ENCODE measurements at regions not wholly inside any gene's neighbourhood (a gene's known extent, or its start where the extent isn't known, plus 50 kb on each side); places are given as distances from the start of the nearest gene placed in this dataset.

- no peak overlapping the region for H3K27ac Mint-ChIP-seq
- peaks cover 40% of the 10 kb centered on the region for H3K27me3 Mint-ChIP-seq
These were observed 206.3 kb upstream of the FOXF1 start for GRCh38 chr16:86303787-86304678.

GRCh38 chr16:86304868-86305267 is 205.5 kb upstream of the FOXF1 start:
- DNase-seq: no peak
- H3K4me3 Mint-ChIP-seq: no peak overlapping the region
- H3K4me1 Mint-ChIP-seq: peaks cover 3% of the 10 kb centered on the region
- H3K27me3 Mint-ChIP-seq: peaks cover 34% of the 10 kb centered on the region
- no peaks in the 10 kb centered on the region for H3K36me3 Mint-ChIP-seq
- H3K27ac Mint-ChIP-seq: no peak overlapping the region
- H3K9me3 Mint-ChIP-seq: no peaks in the 10 kb centered on the region

More at GRCh38 chr16:86303787-86304678, 206.3 kb upstream of the FOXF1 start:
- no peak for DNase-seq
- H3K36me3 Mint-ChIP-seq: no peaks in the 10 kb centered on the region
- H3K4me1 Mint-ChIP-seq: peaks cover 3% of the 10 kb centered on the region
- no peak overlapping the region for H3K4me3 Mint-ChIP-seq
- H3K9me3 Mint-ChIP-seq: no peaks in the 10 kb centered on the region

- Mint-ChIP-seq H3K4me3 (no peak overlapping the region), H3K27me3 (peaks cover 29% of the 10 kb centered on the region), H3K9me3 (no peaks in the 10 kb centered on the region), H3K36me3 (no peaks in the 10 kb centered on the region), H3K27ac (no peak overlapping the region), H3K4me1 (peaks cover 3% of the 10 kb centered on the region)
- no peak for DNase-seq
These were observed 204.9 kb upstream of the FOXF1 start for GRCh38 chr16:86305440-86305839.

GRCh38 chr16:86306011-86306644 is 204.2 kb upstream of the FOXF1 start:
- peaks cover 24% of the 10 kb centered on the region for H3K27me3 Mint-ChIP-seq
- no peaks in the 10 kb centered on the region for H3K36me3 Mint-ChIP-seq
- no peak overlapping the region for H3K4me3 Mint-ChIP-seq
- H3K9me3 Mint-ChIP-seq: no peaks in the 10 kb centered on the region
- H3K4me1 Mint-ChIP-seq: peaks cover under 1% of the 10 kb centered on the region
- H3K27ac Mint-ChIP-seq: no peak overlapping the region
- no peak for DNase-seq

- DNase-seq: no peak
- Mint-ChIP-seq H3K4me3 (no peak overlapping the region), H3K27me3 (peaks cover 16% of the 10 kb centered on the region), H3K27ac (no peak overlapping the region), H3K4me1 (no peaks in the 10 kb centered on the region), H3K9me3 (no peaks in the 10 kb centered on the region), H3K36me3 (no peaks in the 10 kb centered on the region)
These were observed 203.4 kb upstream of the FOXF1 start for GRCh38 chr16:86306811-86307513.

GRCh38 chr16:86307514-86307903 is 202.8 kb upstream of the FOXF1 start:
- Mint-ChIP-seq H3K27me3 (peaks cover 16% of the 10 kb centered on the region), H3K4me1 (no peaks in the 10 kb centered on the region), H3K9me3 (no peaks in the 10 kb centered on the region), H3K27ac (no peak overlapping the region), H3K4me3 (no peak overlapping the region), H3K36me3 (no peaks in the 10 kb centered on the region)
- no peak for DNase-seq

- Mint-ChIP-seq H3K4me3 (no peak overlapping the region), H3K9me3 (no peaks in the 10 kb centered on the region), H3K36me3 (no peaks in the 10 kb centered on the region), H3K4me1 (no peaks in the 10 kb centered on the region), H3K27me3 (peaks cover 17% of the 10 kb centered on the region), H3K27ac (no peak overlapping the region)
- no peak for DNase-seq
These were observed 201.8 kb upstream of the FOXF1 start for GRCh38 chr16:86308514-86308913.

GRCh38 chr16:86313631-86314030 is 196.7 kb upstream of the FOXF1 start:
- Mint-ChIP-seq H3K27ac (no peak overlapping the region), H3K4me3 (no peak overlapping the region), H3K4me1 (no peaks in the 10 kb centered on the region), H3K36me3 (no peaks in the 10 kb centered on the region), H3K9me3 (no peaks in the 10 kb centered on the region), H3K27me3 (peaks cover 14% of the 10 kb centered on the region)
- DNase-seq: no peak

- Mint-ChIP-seq H3K9me3 (no peaks in the 10 kb centered on the region), H3K4me1 (no peaks in the 10 kb centered on the region)
- DNase-seq: no peak
These were observed 195.8 kb upstream of the FOXF1 start for GRCh38 chr16:86314402-86315025.

GRCh38 chr16:86316967-86317812 is 193.1 kb upstream of the FOXF1 start:
- Mint-ChIP-seq H3K27ac (no peak overlapping the region), H3K27me3 (peaks cover 24% of the 10 kb centered on the region), H3K4me3 (no peak overlapping the region), H3K4me1 (no peaks in the 10 kb centered on the region), H3K36me3 (no peaks in the 10 kb centered on the region), H3K9me3 (no peaks in the 10 kb centered on the region)
- no peak for DNase-seq

More at GRCh38 chr16:86314402-86315025, 195.8 kb upstream of the FOXF1 start:
- peaks cover 16% of the 10 kb centered on the region for H3K27me3 Mint-ChIP-seq
- H3K27ac Mint-ChIP-seq: no peak overlapping the region
- H3K36me3 Mint-ChIP-seq: no peaks in the 10 kb centered on the region
- H3K4me3 Mint-ChIP-seq: no peak overlapping the region

GRCh38 chr16:86317813-86318650 is 192.3 kb upstream of the FOXF1 start:
- Mint-ChIP-seq H3K36me3 (no peaks in the 10 kb centered on the region), H3K27ac (no peak overlapping the region)

GRCh38 chr16:86319585-86320236 is 190.6 kb upstream of the FOXF1 start:
- DNase-seq: no peak
- Mint-ChIP-seq H3K4me3 (no peak overlapping the region), H3K4me1 (no peaks in the 10 kb centered on the region), H3K9me3 (no peaks in the 10 kb centered on the region), H3K27ac (no peak overlapping the region), H3K27me3 (peaks cover 22% of the 10 kb centered on the region), H3K36me3 (no peaks in the 10 kb centered on the region)

More at GRCh38 chr16:86317813-86318650, 192.3 kb upstream of the FOXF1 start:
- no peaks in the 10 kb centered on the region for H3K4me1 Mint-ChIP-seq
- no peak overlapping the region for H3K4me3 Mint-ChIP-seq
- H3K9me3 Mint-ChIP-seq: no peaks in the 10 kb centered on the region
- H3K27me3 Mint-ChIP-seq: peaks cover 25% of the 10 kb centered on the region
- no peak for DNase-seq

GRCh38 chr16:86320237-86320595 is 190.1 kb upstream of the FOXF1 start:
- H3K9me3 Mint-ChIP-seq: no peaks in the 10 kb centered on the region
- H3K4me3 Mint-ChIP-seq: no peak overlapping the region
- no peaks in the 10 kb centered on the region for H3K36me3 Mint-ChIP-seq
- DNase-seq: no peak
- peaks cover 22% of the 10 kb centered on the region for H3K27me3 Mint-ChIP-seq
- H3K4me1 Mint-ChIP-seq: no peaks in the 10 kb centered on the region
- no peak overlapping the region for H3K27ac Mint-ChIP-seq
